Lung (tissue), 11 donors: ENCODE measurements at regions not wholly inside any gene's neighbourhood (a gene's known extent, or its start where the extent isn't known, plus 50 kb on each side); places are given as distances from the start of the nearest gene placed in this dataset.

Experiments
- ATAC-seq: fragments of 200-7000 bp; cut with Tn5 transposase; one replicate; pipeline ENCODE4 v1.9.1; 2020; ENCODE audit warnings: moderate number of reproducible peaks; ENCODE audit not compliant: insufficient read depth, low FRiP score
- DNase-seq, 3 donors: peaks; one replicate each; pipeline ENCODE4 v3.0.0-alpha.2; 2013 to 2017
- H3K27ac ChIP-seq, 2 donors: one replicate each; pipeline ENCODE4 v1.5.1; 2013; ENCODE audit warnings: mild to moderate bottlenecking in 2 of 2, moderate library complexity in 2 of 2, control low read depth in 1 of 2, inconsistent platforms in 1 of 2, low read depth in 1 of 2, low read length in 1 of 2
- H3K27me3 ChIP-seq, 3 donors: one replicate each; pipeline ENCODE4 v1.5.1; 2013; ENCODE audit warnings: low read length in 2 of 3; ENCODE audit not compliant: control insufficient read depth in 3 of 3, insufficient read depth in 3 of 3
- H3K36me3 ChIP-seq, 4 donors: one replicate each; pipeline ENCODE4 v1.5.1; 2013; ENCODE audit warnings: low read length in 4 of 4, mild to moderate bottlenecking in 1 of 4, moderate library complexity in 1 of 4; ENCODE audit not compliant: control insufficient read depth in 4 of 4, insufficient read depth in 4 of 4
- H3K4me1 ChIP-seq, 5 donors: one replicate each; pipeline ENCODE4 v1.5.1; 2013; ENCODE audit warnings: low read length in 5 of 5, mild to moderate bottlenecking in 2 of 5, moderate library complexity in 1 of 5; ENCODE audit not compliant: control insufficient read depth in 5 of 5, insufficient read depth in 5 of 5
- H3K4me3 ChIP-seq: one replicate; pipeline ENCODE4 v1.5.1; 2013; ENCODE audit warnings: mild to moderate bottlenecking, control low read depth, moderate library complexity
- H3K9ac ChIP-seq, 2 donors: one replicate each; pipeline ENCODE4 v1.5.1; 2013; ENCODE audit warnings: low read length in 2 of 2, control low read depth in 1 of 2; ENCODE audit not compliant: insufficient read depth in 1 of 2
- H3K9me3 ChIP-seq, 4 donors: one replicate each; pipeline ENCODE4 v1.5.1; 2013; ENCODE audit warnings: low read length in 3 of 4, mild to moderate bottlenecking in 1 of 4, moderate library complexity in 1 of 4; ENCODE audit not compliant: control insufficient read depth in 4 of 4, insufficient read depth in 3 of 4
- CTCF ChIP-seq: IDR thresholded peaks from 2 replicates; pipeline ENCODE4 v1.5.1; 2012; ENCODE audit warnings: mild to moderate bottlenecking; ENCODE audit errors: control extremely low read depth, extremely low read depth
- WGBS, 2 donors: extraction: QIAGEN DNeasy Blood & Tissue Kit; methylation state at CpG; one replicate each; pipeline ENCODE4 v1.1.7; 2013; 5-methylcytosine and 5-hydroxymethylcytosine counted together
- donor health status: control.
- donor health status: control.
- donor health status: Bipolar disorder and iron deficiency.
- donor health status: healthy.
- donor health status: DM: yes; HTN: yes; CAD: no.

GRCh38 chr4:10276152-10276551 is 159.6 kb upstream of the WDR1 start:
- 84 to 86% methylated on average over 4 of the region's 4 CpGs for WGBS, 2 donors
- ATAC-seq: no peak
- no peak for TF ChIP-seq CTCF

DNA sequence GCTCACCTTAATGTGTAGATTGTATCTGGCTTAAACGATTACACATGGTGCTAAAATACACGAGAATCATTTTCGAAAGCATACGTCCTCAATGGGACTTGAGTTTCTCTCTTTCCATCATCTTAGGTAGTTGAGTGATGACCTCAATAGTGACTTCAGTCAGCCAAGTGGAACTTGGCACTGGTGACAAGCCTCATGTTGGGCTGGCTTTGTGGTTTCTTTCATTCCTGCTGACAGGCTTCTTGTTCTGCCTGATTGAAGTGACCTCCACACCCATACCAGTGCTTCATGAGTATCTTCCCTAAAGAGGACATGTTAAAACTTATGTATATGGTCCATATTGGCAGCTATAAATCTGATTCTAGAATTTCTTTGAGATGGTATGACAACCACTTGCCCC is 159.1 kb upstream of the WDR1 start:
- no peak overlapping the region for H3K4me3 ChIP-seq
- H3K36me3 ChIP-seq: no peaks in the 10 kb centered on the region
- no peak for DNase-seq
- WGBS, 2 donors: 89 to 94% methylated on average over 4 of the region's 4 CpGs
- no peaks in the 10 kb centered on the region for H3K27me3 ChIP-seq
- no peak overlapping the region for H3K27ac ChIP-seq
- no peak for ATAC-seq
- no peak for TF ChIP-seq CTCF
- H3K9ac ChIP-seq: no peak overlapping the region
- no peaks in the 10 kb centered on the region for H3K9me3 ChIP-seq
- H3K4me1 ChIP-seq: no peaks in the 10 kb centered on the region

More at GRCh38 chr4:10276152-10276551, 159.6 kb upstream of the WDR1 start:
- Histone ChIP-seq H3K36me3 (no peaks in the 10 kb centered on the region), H3K27ac (no peak overlapping the region), H3K4me1 (no peaks in the 10 kb centered on the region), H3K9me3 (no peaks in the 10 kb centered on the region), H3K9ac (no peak overlapping the region), H3K27me3 (no peaks in the 10 kb centered on the region), H3K4me3 (no peak overlapping the region)
- DNase-seq: no peak

GRCh38 chr4:10273030-10273429 is 156.4 kb upstream of the WDR1 start:
- ATAC-seq (no peak), DNase-seq (no peak)
- no peak overlapping the region for H3K9ac ChIP-seq
- H3K27ac ChIP-seq: no peak overlapping the region
- no peaks in the 10 kb centered on the region for H3K36me3 ChIP-seq
- no peak overlapping the region for H3K4me3 ChIP-seq
- TF ChIP-seq CTCF: no peak
- H3K9me3 ChIP-seq: no peaks in the 10 kb centered on the region
- 74 to 89% methylated on average over 4 of the region's 4 CpGs for WGBS, 2 donors
- H3K4me1 ChIP-seq: no peaks in the 10 kb centered on the region
- H3K27me3 ChIP-seq: no peaks in the 10 kb centered on the region

- DNase-seq (no peak), ATAC-seq (no peak)
- Histone ChIP-seq H3K36me3 (no peaks in the 10 kb centered on the region), H3K27ac (no peak overlapping the region), H3K9ac (no peak overlapping the region), H3K4me1 (no peaks in the 10 kb centered on the region), H3K27me3 (no peaks in the 10 kb centered on the region), H3K9me3 (no peaks in the 10 kb centered on the region), H3K4me3 (no peak overlapping the region)
- TF ChIP-seq CTCF: no peak
- 83 to 88% methylated on average over 5 of the region's 5 CpGs for WGBS, 2 donors
Measured at GRCh38 chr4:10272511-10272910, 155.9 kb upstream of the WDR1 start.
